OCI-LY7 (cell line): ENCODE measurements at regions not wholly inside any gene's neighbourhood (a gene's known extent, or its start where the extent isn't known, plus 50 kb on each side); places are given as distances from the start of the nearest gene placed in this dataset.

ENCODE experiments used
- BruUV-seq: library from RNA; stranded (reverse); fragments of 400-500 nt; replicated peaks from 2 replicates; lab custom pipeline; 2021; lab: Mats Ljungman, UMichigan
- CTCF ChIA-PET: fragments of 300-600 bp; sonication (Branson Sonifier 250); formaldehyde crosslinking; loops from one replicate; lab custom pipeline; 2022; ENCODE audit warnings: antibody characterized with exemption; ENCODE audit not compliant: unreplicated experiment; lab: Charles Lee
- POLR2A ChIA-PET: fragments of 300-600 bp; sonication (Branson Sonifier 250); formaldehyde crosslinking; loops from one replicate; lab custom pipeline; 2022; ENCODE audit warnings: antibody characterized with exemption; lab: Charles Lee
- DNase-seq: peaks from one replicate; pipeline ENCODE4 v3.0.0-alpha.2; 2015; ENCODE audit warnings: low spot score
- H2AFZ ChIP-seq: fragments of 200-600 bp; sonication (generic), shearing (Covaris generic); 2 replicates; pipeline ENCODE4 v1.6.1; 2014; ENCODE audit warnings: mild to moderate bottlenecking, antibody characterized with exemption, low read length, moderate library complexity
- H3K27ac ChIP-seq: fragments of 200-600 bp; sonication (generic); 2 replicates; pipeline ENCODE4 v1.5.1; 2014; ENCODE audit warnings: mixed run types, low read depth, mild to moderate bottlenecking, moderate library complexity, low read length, inconsistent platforms; ENCODE audit not compliant: poor library complexity, severe bottlenecking
- H3K36me3 ChIP-seq: fragments of 200-600 bp; sonication (generic); 2 replicates; pipeline ENCODE4 v1.6.1; 2014; ENCODE audit warnings: mild to moderate bottlenecking, antibody characterized with exemption, low read length, moderate library complexity, mixed read lengths; ENCODE audit not compliant: insufficient read depth
- H3K4me1 ChIP-seq: fragments of 200-600 bp; sonication (generic); 2 replicates; pipeline ENCODE4 v1.5.1; 2014; ENCODE audit warnings: mild to moderate bottlenecking, low read length; ENCODE audit not compliant: insufficient read depth, poor library complexity, severe bottlenecking
- H3K4me2 ChIP-seq: fragments of 200-600 bp; sonication (generic); 2 replicates; pipeline ENCODE4 v1.6.1; 2014; ENCODE audit warnings: mild to moderate bottlenecking, low read length
- H3K4me3 ChIP-seq: fragments of 200-600 bp; sonication (generic); 2 replicates; pipeline ENCODE4 v1.5.1; 2014; ENCODE audit warnings: mild to moderate bottlenecking, low read depth, low read length; ENCODE audit not compliant: poor library complexity, severe bottlenecking
- H3K79me2 ChIP-seq: fragments of 200-600 bp; sonication (generic); 2 replicates; pipeline ENCODE4 v1.6.1; 2016; ENCODE audit warnings: low read depth, mild to moderate bottlenecking, low read length, moderate library complexity, mixed read lengths; ENCODE audit not compliant: insufficient read depth
- H3K9me2 ChIP-seq: fragments of 200-600 bp; sonication (generic); 2 replicates; pipeline ENCODE4 v1.6.1; 2016; ENCODE audit warnings: mild to moderate bottlenecking, low read length, mixed read lengths; ENCODE audit not compliant: insufficient read depth
- H3K9me3 ChIP-seq: fragments of 200-600 bp; sonication (generic); 2 replicates; pipeline ENCODE4 v1.6.1; 2014; ENCODE audit warnings: mild to moderate bottlenecking, mixed run types, low read length, mixed read lengths
- H4K20me1 ChIP-seq: fragments of 200-600 bp; sonication (generic); 2 replicates; pipeline ENCODE4 v1.6.1; 2014; ENCODE audit warnings: mild to moderate bottlenecking, antibody characterized with exemption, low read length, moderate library complexity, mixed read lengths; ENCODE audit not compliant: insufficient read depth
- CTCF ChIP-seq: fragments of 200-600 bp; sonication (generic); conservative IDR thresholded peaks from 2 replicates; pipeline ENCODE4 v1.5.1; 2014; ENCODE audit warnings: mild to moderate bottlenecking, antibody characterized with exemption, low read length, moderate library complexity, mixed read lengths
- EZH2phosphoT487 ChIP-seq: fragments of 200-600 bp; sonication (generic); IDR thresholded peaks from 2 replicates; pipeline ENCODE4 v1.6.1; 2018; ENCODE audit warnings: low read depth, borderline replicate concordance, mild to moderate bottlenecking, mixed run types, antibody characterized with exemption, low read length, moderate library complexity, mixed read lengths
- intact Hi-C: fragments of 100-400 bp; cut with micrococcal nuclease; formaldehyde crosslinking; loops from one replicate; pipeline ENCODE4 v1.10.0; 2022; ENCODE audit not compliant: unreplicated experiment

GRCh38 chr2:103276869-103277268 is 515.0 kb downstream of the TMEM182 start:
- Histone ChIP-seq H3K36me3 (no peaks in the 10 kb centered on the region), H3K9me2 (no peaks in the 10 kb centered on the region), H3K27ac (no peak overlapping the region)

GRCh38 chr2:103284750-103285149 is 522.9 kb downstream of the TMEM182 start:
- no peaks in the 10 kb centered on the region for H3K4me1 ChIP-seq
- no peak overlapping the region for H3K4me3 ChIP-seq
- no peak for DNase-seq
- no peaks in the 10 kb centered on the region for H3K79me2 ChIP-seq
- no peak overlapping the region for H3K4me2 ChIP-seq
- TF ChIP-seq EZH2phosphoT487 (no peak), CTCF (no peak)
- POLR2A ChIA-PET = no interaction called here
- H3K27ac ChIP-seq = no peak overlapping the region
- no peak overlapping the region for H2AFZ ChIP-seq
- H3K36me3 ChIP-seq = no peaks in the 10 kb centered on the region
- BruUV-seq = no TSS peak
- intact Hi-C loops = no loop called here
- H4K20me1 ChIP-seq = no peaks in the 10 kb centered on the region; the same call in 1 of the 2 replicates
- no peaks in the 10 kb centered on the region for H3K9me3 ChIP-seq
- no peaks in the 10 kb centered on the region for H3K9me2 ChIP-seq
- CTCF ChIA-PET = no interaction called here

More at GRCh38 chr2:103276869-103277268, 515.0 kb downstream of the TMEM182 start:
- BruUV-seq = no TSS peak
- Histone ChIP-seq H3K9me3 (0 out of 2 replicates have a peak, but pooled peaks cover 5% of the 10 kb centered on the region), H3K79me2 (no peaks in the 10 kb centered on the region), H2AFZ (no peak overlapping the region), H3K4me3 (no peak overlapping the region), H3K4me1 (no peaks in the 10 kb centered on the region), H3K4me2 (no peak overlapping the region), H4K20me1 (no peaks in the 10 kb centered on the region)
- intact Hi-C loops = no loop called here
- DNase-seq = no peak
- no peak for TF ChIP-seq CTCF
- no peak for TF ChIP-seq EZH2phosphoT487
- POLR2A ChIA-PET = no interaction called here
- CTCF ChIA-PET = no interaction called here

GRCh38 chr2:103285354-103285753 is 523.5 kb downstream of the TMEM182 start:
- ChIA-PET POLR2A (no interaction called here), CTCF (no interaction called here)
- BruUV-seq = no TSS peak
- no peak overlapping the region for H2AFZ ChIP-seq
- TF ChIP-seq EZH2phosphoT487 (no peak), CTCF (no peak)
- no peak overlapping the region for H3K4me3 ChIP-seq
- no peaks in the 10 kb centered on the region for H3K36me3 ChIP-seq
- no peaks in the 10 kb centered on the region for H3K4me1 ChIP-seq
- no peaks in the 10 kb centered on the region for H3K9me2 ChIP-seq
- no peak overlapping the region for H3K27ac ChIP-seq
- H4K20me1 ChIP-seq = no peaks in the 10 kb centered on the region; the same call in 1 of the 2 replicates
- intact Hi-C loops = no loop called here
- H3K9me3 ChIP-seq = no peaks in the 10 kb centered on the region
- no peaks in the 10 kb centered on the region for H3K79me2 ChIP-seq
- DNase-seq = no peak
- H3K4me2 ChIP-seq = no peak overlapping the region
